K562 (cell line): ENCODE measurements at regions not wholly inside any gene's neighbourhood (a gene's known extent, or its start where the extent isn't known, plus 50 kb on each side); places are given as distances from the start of the nearest gene placed in this dataset.

ENCODE experiments used
- MAX ChIP-seq: sonication (generic); formaldehyde crosslinking; IDR thresholded peaks from 2 replicates; pipeline ENCODE4 v1.9.0; 2022; ENCODE audit warnings: mild to moderate bottlenecking, missing genetic modification reagents
- TF ChIP-seq, protein P1 (sequence below), 2 experiments: fragments of 450-650 bp; formaldehyde crosslinking in 1 of 2; IDR thresholded peaks; 2 replicates each; pipeline versions ENCODE4 v1.4.0 to v1.6.1; 2014 to 2020; ENCODE audit warnings: mild to moderate bottlenecking in 2 of 2, borderline replicate concordance in 1 of 2, low read depth in 1 of 2

- TF ChIP-seq, protein P1, sequence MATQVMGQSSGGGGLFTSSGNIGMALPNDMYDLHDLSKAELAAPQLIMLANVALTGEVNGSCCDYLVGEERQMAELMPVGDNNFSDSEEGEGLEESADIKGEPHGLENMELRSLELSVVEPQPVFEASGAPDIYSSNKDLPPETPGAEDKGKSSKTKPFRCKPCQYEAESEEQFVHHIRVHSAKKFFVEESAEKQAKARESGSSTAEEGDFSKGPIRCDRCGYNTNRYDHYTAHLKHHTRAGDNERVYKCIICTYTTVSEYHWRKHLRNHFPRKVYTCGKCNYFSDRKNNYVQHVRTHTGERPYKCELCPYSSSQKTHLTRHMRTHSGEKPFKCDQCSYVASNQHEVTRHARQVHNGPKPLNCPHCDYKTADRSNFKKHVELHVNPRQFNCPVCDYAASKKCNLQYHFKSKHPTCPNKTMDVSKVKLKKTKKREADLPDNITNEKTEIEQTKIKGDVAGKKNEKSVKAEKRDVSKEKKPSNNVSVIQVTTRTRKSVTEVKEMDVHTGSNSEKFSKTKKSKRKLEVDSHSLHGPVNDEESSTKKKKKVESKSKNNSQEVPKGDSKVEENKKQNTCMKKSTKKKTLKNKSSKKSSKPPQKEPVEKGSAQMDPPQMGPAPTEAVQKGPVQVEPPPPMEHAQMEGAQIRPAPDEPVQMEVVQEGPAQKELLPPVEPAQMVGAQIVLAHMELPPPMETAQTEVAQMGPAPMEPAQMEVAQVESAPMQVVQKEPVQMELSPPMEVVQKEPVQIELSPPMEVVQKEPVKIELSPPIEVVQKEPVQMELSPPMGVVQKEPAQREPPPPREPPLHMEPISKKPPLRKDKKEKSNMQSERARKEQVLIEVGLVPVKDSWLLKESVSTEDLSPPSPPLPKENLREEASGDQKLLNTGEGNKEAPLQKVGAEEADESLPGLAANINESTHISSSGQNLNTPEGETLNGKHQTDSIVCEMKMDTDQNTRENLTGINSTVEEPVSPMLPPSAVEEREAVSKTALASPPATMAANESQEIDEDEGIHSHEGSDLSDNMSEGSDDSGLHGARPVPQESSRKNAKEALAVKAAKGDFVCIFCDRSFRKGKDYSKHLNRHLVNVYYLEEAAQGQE (IDR thresholded peaks at IDR 0.05; ENCODE audit: borderline replicate concordance), result peak; percentile 38; the same call in 1 of the 2 replicates
- TF ChIP-seq, protein P1 (CRISPR knock-in tag; IDR thresholded peaks at IDR 0.05; ENCODE audit: low read depth), result no peak
- no peak for TF ChIP-seq MAX
Observed at GRCh38 chr2:74080346-74080745, 67.4 kb downstream of the BOLA3 start (continued).
